HL-60 (cell line): ENCODE measurements at regions not wholly inside any gene's neighbourhood (a gene's known extent, or its start where the extent isn't known, plus 50 kb on each side); places are given as distances from the start of the nearest gene placed in this dataset.

Experiments used
- DNase-seq, 2 experiments: peaks; one replicate each; pipeline ENCODE4 v3.0.0-alpha.2; 2010 to 2020; ENCODE audit warnings: low read depth in 1 of 2, low spot score in 1 of 2
- H3K27ac ChIP-seq: fragments of 250-450 bp; sonication (Bioruptor Pico); replicated peaks from 2 replicates; pipeline ENCODE4 v1.5.1; 2020; ENCODE audit warnings: mild to moderate bottlenecking, moderate library complexity
- H3K27me3 ChIP-seq: fragments of 250-450 bp; sonication (Bioruptor Pico); 2 replicates; pipeline ENCODE4 v1.5.1; 2021; ENCODE audit warnings: mild to moderate bottlenecking, moderate library complexity; ENCODE audit not compliant: insufficient read depth, poor library complexity, severe bottlenecking
- H3K4me3 ChIP-seq: replicated peaks from 2 replicates; pipeline ENCODE4 v1.5.1; 2011; ENCODE audit warnings: mild to moderate bottlenecking, control low read depth, low read length; ENCODE audit not compliant: insufficient read depth
- GABPA ChIP-seq: IDR thresholded peaks from 2 replicates; pipeline ENCODE4 v1.6.1; 2012; ENCODE audit warnings: low read depth
- POLR2AphosphoS5 ChIP-seq: IDR thresholded peaks from 2 replicates; pipeline ENCODE4 v1.6.1; 2012; ENCODE audit warnings: low read depth
- SPI1 ChIP-seq: IDR thresholded peaks from 2 replicates; pipeline ENCODE4 v1.6.1; 2012; ENCODE audit warnings: low read depth, mild to moderate bottlenecking, borderline replicate concordance
- TF ChIP-seq, protein P1 (sequence below): IDR thresholded peaks from 2 replicates; pipeline ENCODE4 v1.6.1; 2012; ENCODE audit warnings: low read depth; ENCODE audit not compliant: insufficient replicate concordance
- TF ChIP-seq, protein P2 (sequence below): IDR thresholded peaks from one replicate; pipeline ENCODE4 v1.5.1; 2011; ENCODE audit warnings: low read length, control low read depth, inconsistent platforms; ENCODE audit not compliant: insufficient read depth

DNA sequence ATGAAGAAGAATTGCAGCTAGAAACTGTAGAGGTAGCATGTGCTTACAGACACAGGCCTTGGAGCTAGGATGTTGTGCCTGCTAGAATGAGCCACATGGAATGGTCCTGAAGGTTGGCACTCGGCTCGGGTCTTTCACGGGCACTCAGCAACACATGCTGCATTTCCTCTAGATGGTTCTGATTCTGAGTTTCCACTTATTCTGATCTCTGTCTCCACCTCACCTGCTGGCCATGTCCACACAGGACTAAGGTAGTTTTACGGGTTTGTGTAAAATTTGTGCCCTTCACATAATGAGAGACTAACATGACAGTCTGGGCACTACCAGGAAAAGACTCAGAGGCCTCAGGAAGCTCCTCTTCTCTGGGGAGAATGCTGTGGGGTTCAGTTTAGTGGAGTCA, 444.8 kb upstream of the MKI67 start:
- Histone ChIP-seq H3K27me3 (peaks cover 3% of the 10 kb centered on the region), H3K4me3 (no peak overlapping the region), H3K27ac (no peak overlapping the region)
- TF ChIP-seq, protein P1, sequence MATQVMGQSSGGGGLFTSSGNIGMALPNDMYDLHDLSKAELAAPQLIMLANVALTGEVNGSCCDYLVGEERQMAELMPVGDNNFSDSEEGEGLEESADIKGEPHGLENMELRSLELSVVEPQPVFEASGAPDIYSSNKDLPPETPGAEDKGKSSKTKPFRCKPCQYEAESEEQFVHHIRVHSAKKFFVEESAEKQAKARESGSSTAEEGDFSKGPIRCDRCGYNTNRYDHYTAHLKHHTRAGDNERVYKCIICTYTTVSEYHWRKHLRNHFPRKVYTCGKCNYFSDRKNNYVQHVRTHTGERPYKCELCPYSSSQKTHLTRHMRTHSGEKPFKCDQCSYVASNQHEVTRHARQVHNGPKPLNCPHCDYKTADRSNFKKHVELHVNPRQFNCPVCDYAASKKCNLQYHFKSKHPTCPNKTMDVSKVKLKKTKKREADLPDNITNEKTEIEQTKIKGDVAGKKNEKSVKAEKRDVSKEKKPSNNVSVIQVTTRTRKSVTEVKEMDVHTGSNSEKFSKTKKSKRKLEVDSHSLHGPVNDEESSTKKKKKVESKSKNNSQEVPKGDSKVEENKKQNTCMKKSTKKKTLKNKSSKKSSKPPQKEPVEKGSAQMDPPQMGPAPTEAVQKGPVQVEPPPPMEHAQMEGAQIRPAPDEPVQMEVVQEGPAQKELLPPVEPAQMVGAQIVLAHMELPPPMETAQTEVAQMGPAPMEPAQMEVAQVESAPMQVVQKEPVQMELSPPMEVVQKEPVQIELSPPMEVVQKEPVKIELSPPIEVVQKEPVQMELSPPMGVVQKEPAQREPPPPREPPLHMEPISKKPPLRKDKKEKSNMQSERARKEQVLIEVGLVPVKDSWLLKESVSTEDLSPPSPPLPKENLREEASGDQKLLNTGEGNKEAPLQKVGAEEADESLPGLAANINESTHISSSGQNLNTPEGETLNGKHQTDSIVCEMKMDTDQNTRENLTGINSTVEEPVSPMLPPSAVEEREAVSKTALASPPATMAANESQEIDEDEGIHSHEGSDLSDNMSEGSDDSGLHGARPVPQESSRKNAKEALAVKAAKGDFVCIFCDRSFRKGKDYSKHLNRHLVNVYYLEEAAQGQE, result no peak
- TF ChIP-seq SPI1, result no peak
- TF ChIP-seq, protein P2, sequence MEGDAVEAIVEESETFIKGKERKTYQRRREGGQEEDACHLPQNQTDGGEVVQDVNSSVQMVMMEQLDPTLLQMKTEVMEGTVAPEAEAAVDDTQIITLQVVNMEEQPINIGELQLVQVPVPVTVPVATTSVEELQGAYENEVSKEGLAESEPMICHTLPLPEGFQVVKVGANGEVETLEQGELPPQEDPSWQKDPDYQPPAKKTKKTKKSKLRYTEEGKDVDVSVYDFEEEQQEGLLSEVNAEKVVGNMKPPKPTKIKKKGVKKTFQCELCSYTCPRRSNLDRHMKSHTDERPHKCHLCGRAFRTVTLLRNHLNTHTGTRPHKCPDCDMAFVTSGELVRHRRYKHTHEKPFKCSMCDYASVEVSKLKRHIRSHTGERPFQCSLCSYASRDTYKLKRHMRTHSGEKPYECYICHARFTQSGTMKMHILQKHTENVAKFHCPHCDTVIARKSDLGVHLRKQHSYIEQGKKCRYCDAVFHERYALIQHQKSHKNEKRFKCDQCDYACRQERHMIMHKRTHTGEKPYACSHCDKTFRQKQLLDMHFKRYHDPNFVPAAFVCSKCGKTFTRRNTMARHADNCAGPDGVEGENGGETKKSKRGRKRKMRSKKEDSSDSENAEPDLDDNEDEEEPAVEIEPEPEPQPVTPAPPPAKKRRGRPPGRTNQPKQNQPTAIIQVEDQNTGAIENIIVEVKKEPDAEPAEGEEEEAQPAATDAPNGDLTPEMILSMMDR, result no peak
- no peak for TF ChIP-seq GABPA
- DNase-seq, result no peak

DNA sequence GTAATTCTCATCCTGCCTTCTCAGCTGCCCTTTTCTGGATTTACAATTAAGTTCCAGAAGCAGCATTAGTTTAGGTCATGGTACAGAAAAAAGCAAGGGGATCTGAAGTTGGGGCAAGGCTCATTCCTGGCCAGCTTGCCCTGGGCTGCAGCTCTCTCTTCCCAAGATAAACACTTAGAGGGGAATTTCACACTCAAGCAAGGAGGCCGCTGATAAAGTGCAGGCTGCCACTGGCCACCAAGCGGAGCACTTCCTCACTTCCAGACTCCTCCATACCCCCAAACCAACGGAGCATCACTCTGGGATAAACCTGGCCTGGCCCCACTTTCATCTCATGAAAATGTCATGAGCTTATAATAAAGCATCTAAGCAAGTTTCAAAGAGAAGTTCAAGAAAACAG, 445.5 kb upstream of the MKI67 start:
- TF ChIP-seq SPI1 (no peak), POLR2AphosphoS5 (no peak), GABPA (no peak)
- TF ChIP-seq, protein P1, result no peak
- TF ChIP-seq, protein P2, result no peak
- Histone ChIP-seq H3K27ac (no peak overlapping the region), H3K4me3 (no peak overlapping the region), H3K27me3 (peaks cover 3% of the 10 kb centered on the region)
- no peak for DNase-seq

DNA sequence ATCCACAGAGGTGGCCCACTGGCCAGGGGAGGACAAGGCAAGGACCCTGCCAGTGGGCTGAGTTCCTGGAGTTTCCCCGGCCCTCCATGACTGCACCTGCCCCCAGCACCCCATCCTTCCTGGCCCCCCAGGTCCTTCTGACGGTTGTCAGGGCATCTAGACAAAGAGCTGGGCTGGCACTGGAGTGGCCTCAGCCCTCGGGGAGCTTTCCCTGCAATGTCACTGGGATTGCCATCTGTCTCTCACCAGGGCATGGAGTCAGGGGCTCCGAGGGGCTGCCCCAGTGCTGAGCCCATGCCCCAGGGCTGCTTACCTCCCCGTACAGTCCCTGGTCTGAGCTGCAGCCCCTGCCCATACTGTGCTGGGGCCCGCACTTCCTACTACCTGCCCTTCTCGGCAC, 446.5 kb upstream of the MKI67 start:
- H3K27ac ChIP-seq, result no peak overlapping the region
- H3K27me3 ChIP-seq, result peaks cover 3% of the 10 kb centered on the region
- DNase-seq, result no peak
- TF ChIP-seq POLR2AphosphoS5 (no peak), GABPA (no peak), SPI1 (no peak)
- TF ChIP-seq, protein P1, result no peak
- TF ChIP-seq, protein P2, result no peak
- no peak overlapping the region for H3K4me3 ChIP-seq
